NCI-H82 treated with DMSO at 0.1 percent for 48 hours (cell line): ENCODE measurements at regions not wholly inside any gene's neighbourhood (a gene's known extent, or its start where the extent isn't known, plus 50 kb on each side); places are given as distances from the start of the nearest gene placed in this dataset.
"Not testable (repeated sequence)": the region's sequence is repeated elsewhere in the genome, so short reads cannot be mapped to it uniquely, and the experiment has no call there.

Source experiments
- DNase-seq: peaks from one replicate; lab custom pipeline; 2025; ENCODE audit not compliant: unreplicated experiment; lab: John Stamatoyannopoulos, UW

- no peak for DNase-seq
Observed at GRCh38 chr12:13570005-13570694, 373.6 kb downstream of the EMP1 start.

GRCh38 chr12:13566292-13566691, 369.8 kb downstream of the EMP1 start:
- no peak for DNase-seq

- DNase-seq, result no peak
Observed at GRCh38 chr12:13564266-13564810, 367.8 kb downstream of the EMP1 start.

- no peak for DNase-seq
Observed at GRCh38 chr12:13563743-13564125, 367.2 kb downstream of the EMP1 start.

GRCh38 chr12:13562915-13563742, 366.6 kb downstream of the EMP1 start:
- DNase-seq, result no peak

GRCh38 chr12:13561923-13562322, 365.4 kb downstream of the EMP1 start:
- no peak for DNase-seq

- DNase-seq, result no peak
Observed at GRCh38 chr12:13559318-13559978, 362.9 kb downstream of the EMP1 start.

GRCh38 chr12:13552830-13553229, 356.3 kb downstream of the EMP1 start:
- DNase-seq, result no peak

GRCh38 chr12:13547283-13547682, 350.8 kb downstream of the EMP1 start:
- no peak for DNase-seq

- DNase-seq, result no peak
Observed at GRCh38 chr12:13546231-13546630, 349.7 kb downstream of the EMP1 start.

GRCh38 chr12:13539051-13539450, 342.5 kb downstream of the EMP1 start:
- DNase-seq, result peak; percentile 76

GRCh38 chr12:13538136-13538535, 341.6 kb downstream of the EMP1 start:
- no peak for DNase-seq

- DNase-seq, result no peak
Observed at GRCh38 chr12:13537623-13538022, 341.1 kb downstream of the EMP1 start.

- DNase-seq, result no peak
Observed at GRCh38 chr12:13536219-13536910, 339.8 kb downstream of the EMP1 start.

GRCh38 chr12:13534645-13535398, 338.3 kb downstream of the EMP1 start:
- DNase-seq, result peak; percentile 39

GRCh38 chr12:13534242-13534641, 337.7 kb downstream of the EMP1 start:
- no peak for DNase-seq

GRCh38 chr12:13530966-13531365, 334.4 kb downstream of the EMP1 start:
- DNase-seq, result peak; percentile 85

GRCh38 chr12:13526185-13526921, 329.8 kb downstream of the EMP1 start:
- DNase-seq, result not testable (repeated sequence)

- DNase-seq, result no peak
Observed at GRCh38 chr12:13523536-13524307, 327.2 kb downstream of the EMP1 start.
